DLD1 (cell line): ENCODE measurements at regions not wholly inside any gene's neighbourhood (a gene's known extent, or its start where the extent isn't known, plus 50 kb on each side); places are given as distances from the start of the nearest gene placed in this dataset.

ENCODE experiments used
- in situ Hi-C: cut with HindIII; loops from 2 replicates; pipeline ENCODE4 v1.10.0; 2017; ENCODE audit warnings: low sequenced_read_pairs

DNA sequence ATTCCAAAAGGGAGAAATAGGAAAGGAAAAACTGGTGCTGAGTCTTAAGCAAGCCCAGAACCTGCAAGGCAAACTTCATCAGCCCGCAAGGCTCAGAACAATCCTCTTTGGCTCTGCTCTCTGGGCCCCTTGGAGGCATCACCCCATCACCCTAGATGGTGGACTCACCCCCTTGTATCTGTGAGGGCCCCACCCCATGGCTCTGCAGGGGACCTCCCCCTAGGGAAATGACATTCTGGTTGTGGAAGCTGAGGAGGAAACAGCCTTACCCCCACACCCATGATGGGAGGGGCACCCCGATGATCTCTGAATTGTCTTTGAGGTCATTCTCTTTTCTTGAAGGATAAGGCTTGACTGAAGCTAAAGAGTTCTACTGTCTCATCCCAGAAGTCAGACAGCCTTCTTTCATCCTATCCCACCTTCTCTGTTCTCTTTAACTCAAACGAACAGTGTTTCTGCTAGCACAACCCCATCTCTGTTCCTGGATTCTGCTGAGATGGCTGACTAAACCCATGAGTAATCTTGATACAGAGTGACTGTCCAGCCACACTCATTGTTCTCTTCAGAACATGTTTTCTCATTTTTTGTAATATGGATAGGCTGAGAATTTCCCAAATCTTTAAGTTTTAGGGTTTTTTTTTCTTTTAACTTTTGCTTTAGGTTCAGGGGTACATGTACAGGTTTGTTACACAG lies 492.1 kb upstream of the MYT1L start:
- in situ Hi-C loops = no loop called here

DNA sequence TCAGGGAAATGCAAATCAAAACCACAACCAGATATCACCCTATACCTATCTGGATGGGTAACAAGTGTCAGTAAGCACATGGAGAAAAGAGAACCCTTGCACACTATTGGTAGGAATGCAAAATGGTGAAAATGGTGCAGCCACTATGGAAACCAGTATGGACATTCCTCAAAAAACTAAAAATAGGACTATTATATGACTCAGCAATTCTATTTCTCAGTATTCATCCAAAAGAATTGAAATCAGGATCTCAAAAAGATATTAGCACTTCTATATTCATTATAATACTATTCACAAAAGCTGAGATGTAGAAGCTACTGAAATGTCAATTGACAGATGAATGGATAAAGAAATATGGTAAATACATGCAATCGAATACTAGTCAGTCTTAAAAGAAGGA lies 491.1 kb upstream of the MYT1L start:
- in situ Hi-C loops = no loop called here

DNA sequence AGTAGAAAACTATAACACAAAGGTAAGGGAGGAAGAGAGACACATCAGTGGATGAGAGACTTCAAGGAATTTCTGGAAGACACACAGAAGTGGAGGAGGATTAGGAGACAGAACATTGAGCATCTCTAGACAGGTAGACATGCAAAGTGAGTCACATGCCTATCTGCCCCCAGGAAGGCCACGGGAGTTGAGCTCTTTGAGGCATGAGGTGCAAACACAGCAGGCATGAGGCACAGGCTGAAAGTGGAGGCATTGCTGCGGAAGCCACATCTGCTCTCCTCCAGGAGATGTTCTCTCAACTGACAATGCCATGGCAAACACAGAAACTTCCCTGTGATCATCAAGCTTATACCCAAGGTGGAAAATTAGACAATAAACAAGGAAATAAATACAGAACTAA lies 481.6 kb upstream of the MYT1L start:
- in situ Hi-C loops = no loop called here

DNA sequence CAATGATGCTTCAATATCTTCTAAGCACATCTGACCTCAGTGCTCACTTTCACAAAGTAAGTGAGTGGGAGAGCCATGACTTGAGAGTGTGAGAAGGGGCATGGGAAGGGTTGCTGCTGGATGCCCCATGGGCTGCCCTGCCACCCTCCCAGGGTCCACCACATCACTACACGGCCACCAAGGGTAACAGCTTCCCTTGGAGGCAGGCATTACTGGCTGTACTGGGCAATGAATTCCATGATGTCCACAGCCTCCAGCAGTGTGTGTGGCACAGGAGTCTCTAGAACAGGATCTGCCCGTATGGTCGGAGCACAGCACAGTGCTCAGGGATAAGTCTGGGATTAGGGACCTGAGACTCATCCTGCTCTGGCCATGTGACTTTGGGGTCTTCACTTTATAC lies 481.0 kb upstream of the MYT1L start:
- in situ Hi-C loops = no loop called here

DNA sequence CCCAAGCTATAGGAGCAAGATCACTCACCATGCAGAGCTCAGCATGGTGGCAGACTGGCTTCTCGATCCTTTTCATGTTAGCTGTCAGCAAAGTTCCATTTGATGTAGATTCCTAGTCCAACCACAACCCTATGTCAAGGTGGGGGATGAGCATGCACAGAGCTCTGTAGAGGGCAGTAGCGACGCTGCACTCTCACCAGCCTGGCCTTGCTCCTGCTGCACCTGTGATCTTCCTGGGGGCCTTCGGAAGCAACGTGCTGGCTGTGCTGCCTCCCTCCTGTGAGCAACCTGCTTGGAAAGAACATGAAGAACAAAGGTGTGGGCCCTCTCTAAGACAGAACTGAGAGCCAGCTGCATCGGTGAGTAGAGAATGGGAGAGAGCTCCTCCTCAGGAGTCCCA lies 479.4 kb upstream of the MYT1L start:
- in situ Hi-C loops = no loop called here

DNA sequence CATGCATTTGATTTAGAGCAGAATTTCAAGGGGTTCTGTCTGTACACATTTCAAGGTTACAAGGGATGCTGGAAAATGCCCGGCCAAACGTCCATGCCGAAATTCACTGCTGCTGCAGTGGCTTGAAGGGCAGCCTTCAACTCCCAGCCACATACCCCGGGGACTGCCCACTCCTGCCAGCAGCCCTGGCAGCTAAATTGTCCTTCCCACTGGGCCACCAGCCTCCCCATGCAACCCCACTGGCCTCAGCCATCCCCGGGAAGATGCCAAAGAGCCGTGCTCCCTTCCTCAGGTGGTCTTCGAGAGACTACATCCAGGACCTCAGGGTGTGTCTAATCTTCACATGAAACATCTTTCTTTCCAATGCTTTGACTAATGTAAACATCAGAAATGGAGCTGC lies 478.7 kb upstream of the MYT1L start:
- in situ Hi-C loops = no loop called here

GRCh38 chr2:2808551-2809058 lies 477.5 kb upstream of the MYT1L start:
- in situ Hi-C loops = no loop called here

DNA sequence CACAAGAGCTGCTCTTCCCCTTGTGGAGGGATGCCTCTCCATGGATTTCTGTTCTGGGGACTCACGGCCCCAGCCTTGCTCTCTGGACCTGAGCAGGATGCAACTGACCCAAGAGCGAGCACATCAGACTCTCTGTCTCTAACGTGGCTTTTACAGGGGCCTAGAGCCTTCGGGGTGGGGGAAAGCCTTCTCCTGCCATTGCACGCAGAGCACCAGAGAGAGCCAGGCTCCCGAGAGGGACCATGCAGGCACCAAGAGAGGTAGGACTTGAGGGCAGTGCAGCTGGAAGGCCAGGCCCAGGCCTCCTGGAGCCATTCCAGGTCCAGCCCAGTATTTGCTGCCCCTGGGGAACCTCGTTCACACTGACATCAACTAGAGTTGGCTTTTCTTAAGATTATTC lies 475.6 kb upstream of the MYT1L start:
- in situ Hi-C loops = no loop called here

DNA sequence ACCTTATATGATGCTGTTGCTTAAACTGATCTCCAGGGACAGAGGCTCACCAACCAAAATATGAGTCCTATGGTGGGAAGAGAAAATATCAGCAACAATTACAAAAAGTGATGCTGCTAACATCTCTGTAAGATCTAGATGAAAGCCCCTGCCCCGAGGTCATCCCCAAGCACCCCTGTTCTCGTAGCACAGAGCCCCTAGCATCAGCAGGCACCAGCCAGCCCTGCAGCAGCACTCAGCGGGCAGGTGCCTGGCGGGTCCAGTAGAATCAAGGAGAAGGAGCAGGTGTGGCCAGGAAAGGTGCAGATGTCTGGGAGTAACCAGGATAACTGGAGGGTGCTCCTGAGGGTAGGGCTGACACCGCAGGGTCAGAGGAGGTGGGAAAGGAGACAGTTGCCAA lies 474.2 kb upstream of the MYT1L start:
- in situ Hi-C loops = no loop called here

- in situ Hi-C loops = no loop called here
Observed at GRCh38 chr2:2804528-2804927, 473.5 kb upstream of the MYT1L start.

DNA sequence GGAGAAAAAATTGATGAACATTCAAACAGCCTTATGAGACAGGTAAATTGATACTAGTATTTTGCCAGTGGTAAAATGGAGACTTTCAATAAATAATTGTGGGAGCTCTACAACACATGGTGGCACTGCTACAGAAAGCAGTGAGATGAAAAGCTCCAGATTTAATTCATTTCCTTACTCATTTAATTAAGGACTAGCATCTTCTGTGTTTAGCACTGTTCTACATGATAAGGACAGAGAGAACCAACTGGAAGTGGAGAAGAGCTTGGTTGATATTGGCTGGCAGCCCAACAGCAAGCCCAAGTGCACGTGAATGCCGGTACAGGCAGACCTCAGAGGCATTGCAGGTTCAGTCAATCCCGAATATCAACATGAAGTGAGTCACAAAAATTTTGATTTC lies 470.4 kb upstream of the MYT1L start:
- in situ Hi-C loops = no loop called here

DNA sequence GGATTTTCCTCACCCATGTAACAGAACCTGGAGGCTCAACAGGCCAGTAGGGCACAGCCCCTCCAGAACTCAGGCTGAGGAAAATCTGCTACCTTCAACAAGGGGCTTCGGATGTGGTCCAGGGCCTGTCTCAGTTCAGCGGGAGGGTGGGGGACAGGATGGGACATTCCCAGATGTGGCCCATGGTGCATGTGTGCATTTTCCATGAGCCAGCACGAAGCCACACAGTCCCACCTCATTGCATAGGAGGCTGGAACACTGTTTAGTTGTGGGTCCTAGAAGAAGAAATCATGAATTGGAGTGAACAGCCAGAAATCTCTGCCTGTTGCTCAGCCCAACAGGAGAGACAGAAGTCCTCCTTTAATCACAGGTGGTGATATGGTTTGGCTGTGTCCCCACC lies 469.6 kb upstream of the MYT1L start:
- in situ Hi-C loops = no loop called here

GRCh38 chr2:2800001-2800400 lies 468.9 kb upstream of the MYT1L start:
- in situ Hi-C loops = no loop called here

- in situ Hi-C loops = no loop called here
Observed at GRCh38 chr2:2799151-2799697, 468.1 kb upstream of the MYT1L start.

GRCh38 chr2:2798337-2798736 lies 467.3 kb upstream of the MYT1L start:
- in situ Hi-C loops = no loop called here

- in situ Hi-C loops = no loop called here
Observed at GRCh38 chr2:2797797-2798196, 466.7 kb upstream of the MYT1L start.

GRCh38 chr2:2796207-2796606 lies 465.1 kb upstream of the MYT1L start:
- in situ Hi-C loops = no loop called here

DNA sequence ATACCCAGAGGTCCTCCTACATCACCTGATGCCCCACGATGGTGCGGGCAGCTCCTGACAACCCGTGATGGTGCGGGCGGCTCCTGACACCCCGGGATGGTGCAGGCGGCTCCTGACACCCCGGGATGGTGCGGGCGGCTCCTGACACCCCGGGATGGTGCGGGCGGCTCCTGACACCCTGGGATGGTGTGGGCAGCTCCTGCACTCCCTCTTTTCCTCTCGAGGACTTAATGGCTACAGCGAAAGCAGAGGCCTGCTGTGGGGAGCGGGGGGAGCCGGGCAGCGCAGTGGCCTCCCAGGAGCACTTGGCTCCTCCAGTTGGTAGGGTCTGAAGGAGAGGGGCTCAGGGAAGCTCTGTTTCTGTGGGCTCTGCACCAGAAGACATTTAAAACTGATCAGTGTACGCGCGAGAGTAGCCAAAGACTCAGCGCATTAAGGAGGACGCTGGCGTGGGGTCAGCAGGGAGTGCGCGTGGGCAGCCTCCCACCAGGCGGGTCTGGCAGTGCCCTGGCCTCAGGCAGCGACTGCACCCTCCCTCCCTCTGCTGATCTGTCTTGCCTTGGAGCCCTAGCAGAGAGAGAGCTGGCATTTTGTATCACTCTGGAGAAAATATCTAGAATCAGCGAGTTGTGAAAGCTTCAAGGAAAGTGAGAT lies 464.5 kb upstream of the MYT1L start:
- in situ Hi-C loops = no loop called here

DNA sequence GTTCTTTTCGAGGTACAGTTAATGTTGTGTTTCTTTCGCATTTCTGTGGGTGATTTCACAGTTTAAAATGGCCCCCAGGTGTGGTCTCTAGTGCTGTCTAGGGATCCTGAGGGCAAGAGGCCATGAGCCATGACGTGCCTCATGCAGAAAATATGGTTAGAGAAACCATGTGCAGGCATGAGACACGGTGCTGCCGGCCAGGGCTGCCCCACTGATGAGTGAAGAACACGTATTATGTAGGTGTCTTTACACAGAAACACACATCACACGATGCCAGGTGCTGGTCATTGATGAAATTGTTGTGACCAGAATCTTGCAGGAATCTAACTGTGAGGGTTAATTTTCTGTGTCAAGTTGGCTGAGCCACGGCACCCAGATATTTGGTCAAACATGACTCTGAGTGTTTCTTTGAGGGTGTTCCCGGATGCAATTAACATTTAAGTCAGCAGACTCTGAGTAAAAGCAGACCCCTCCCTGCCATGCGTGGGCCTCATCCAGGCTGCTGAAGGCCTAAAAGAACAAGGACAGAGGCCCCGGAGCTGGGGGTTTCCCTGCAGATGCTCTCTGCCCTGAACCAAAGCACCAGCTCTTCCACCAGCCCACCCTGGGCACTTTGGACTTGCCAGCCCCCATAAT lies 463.0 kb upstream of the MYT1L start:
- in situ Hi-C loops = no loop called here

DNA sequence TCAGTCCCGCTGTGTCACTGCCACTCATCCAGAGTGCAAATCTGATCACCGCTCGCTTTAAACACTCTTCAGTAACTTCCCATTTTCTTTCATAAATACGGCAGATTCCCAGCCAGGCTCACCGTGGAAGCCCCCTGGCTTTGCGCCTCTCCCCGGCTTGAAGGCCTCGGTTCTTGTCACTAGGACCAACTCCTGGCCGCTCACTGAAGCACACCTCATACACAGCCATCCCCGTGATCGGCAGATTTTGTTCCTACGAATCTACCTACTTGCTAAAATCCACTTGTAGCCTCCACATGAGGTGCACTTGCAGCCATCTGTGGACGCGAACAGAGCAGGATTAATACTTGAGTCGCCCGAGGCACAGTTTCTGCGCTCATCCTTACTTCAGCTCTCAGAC lies 462.4 kb upstream of the MYT1L start:
- in situ Hi-C loops = no loop called here

DNA sequence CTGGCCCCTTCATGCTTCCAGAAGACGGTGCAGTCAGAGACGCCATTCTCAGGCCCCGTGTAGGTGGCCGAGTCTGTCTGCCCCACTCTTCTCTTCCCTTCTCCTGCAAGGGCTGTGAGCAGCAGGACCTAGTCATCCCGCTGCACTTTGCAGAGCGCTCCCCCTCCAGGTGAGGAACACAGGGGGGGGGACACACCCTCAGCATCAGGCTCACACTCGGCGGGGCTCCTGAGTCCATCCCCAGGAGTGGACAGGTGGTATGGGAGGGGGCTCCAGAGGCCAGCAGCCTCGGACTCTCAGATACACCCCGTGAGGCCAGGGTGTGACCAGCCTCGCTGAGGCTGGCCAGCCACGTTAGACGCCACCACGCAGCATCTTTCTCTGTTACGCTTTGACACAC lies 460.5 kb upstream of the MYT1L start:
- in situ Hi-C loops = no loop called here

DNA sequence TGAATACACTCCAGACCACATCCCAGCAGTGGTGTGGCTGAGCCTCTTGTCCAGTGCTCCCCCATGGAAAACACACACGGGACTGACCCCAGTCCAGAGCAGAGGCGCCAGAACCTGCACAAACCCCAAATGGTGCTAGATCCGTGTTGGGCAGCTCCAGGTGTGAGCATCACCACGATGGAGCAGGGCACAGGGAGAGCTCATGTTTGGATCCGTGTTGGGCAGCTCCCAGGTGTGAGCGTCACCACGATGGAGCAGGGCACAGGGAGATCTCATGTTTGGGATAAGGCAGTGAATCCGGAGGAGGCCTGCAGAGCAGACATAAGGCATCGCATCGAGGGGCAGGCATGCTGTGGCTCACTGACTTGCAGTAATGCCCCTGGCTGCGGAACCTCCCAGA lies 460.0 kb upstream of the MYT1L start:
- in situ Hi-C loops = no loop called here
